COLO829 (cell line): ENCODE measurements at regions not wholly inside any gene's neighbourhood (a gene's known extent, or its start where the extent isn't known, plus 50 kb on each side); places are given as distances from the start of the nearest gene placed in this dataset.
"Not testable (repeated sequence)": the region's sequence is repeated elsewhere in the genome, so short reads cannot be mapped to it uniquely, and the experiment has no call there.

Experiments
- DNase-seq: peaks from one replicate; pipeline ENCODE4 v3.0.0; 2012; ENCODE audit warnings: low spot score

DNA sequence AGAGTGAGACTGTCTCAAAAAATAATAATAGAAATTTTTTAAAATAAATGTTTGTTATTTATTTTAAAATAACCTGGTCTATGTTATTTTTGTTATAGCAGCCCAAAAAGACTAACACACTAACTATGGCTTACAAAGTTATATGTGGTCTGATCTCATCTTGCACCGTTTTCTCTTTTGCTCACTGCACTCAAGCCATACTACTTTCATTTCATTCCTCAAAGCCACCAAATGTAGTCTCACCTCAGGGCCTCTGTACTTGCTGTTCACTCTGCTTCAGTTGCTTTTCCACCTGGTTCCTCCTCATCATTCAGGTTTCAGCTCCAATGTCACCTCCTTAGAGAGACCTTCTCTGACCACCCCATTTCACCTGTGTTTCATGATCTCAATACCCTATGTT lies 55.2 kb upstream of the MDM1 start:
- no peak for DNase-seq

DNA sequence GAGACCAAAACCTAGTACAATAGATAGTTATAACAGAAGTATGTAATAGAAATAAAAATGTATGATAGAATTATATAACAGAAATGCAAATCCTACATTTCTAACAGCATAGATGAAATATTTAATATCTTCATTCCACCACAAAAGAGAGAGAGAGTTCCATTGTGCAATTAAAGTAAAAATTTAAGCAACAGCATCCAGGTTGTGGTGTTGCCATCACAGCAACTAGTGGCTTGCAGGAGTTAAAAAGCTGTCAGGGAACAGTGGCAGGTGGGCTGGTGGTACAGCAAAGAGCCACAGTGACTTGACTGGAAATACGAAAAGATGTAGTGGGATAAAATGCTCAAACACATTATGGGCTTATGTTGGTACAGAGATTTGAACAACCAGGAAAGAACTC lies 57.1 kb upstream of the MDM1 start:
- no peak for DNase-seq

GRCh38 chr12:68391937-68392336 lies 59.8 kb upstream of the MDM1 start:
- DNase-seq, result no peak

DNA sequence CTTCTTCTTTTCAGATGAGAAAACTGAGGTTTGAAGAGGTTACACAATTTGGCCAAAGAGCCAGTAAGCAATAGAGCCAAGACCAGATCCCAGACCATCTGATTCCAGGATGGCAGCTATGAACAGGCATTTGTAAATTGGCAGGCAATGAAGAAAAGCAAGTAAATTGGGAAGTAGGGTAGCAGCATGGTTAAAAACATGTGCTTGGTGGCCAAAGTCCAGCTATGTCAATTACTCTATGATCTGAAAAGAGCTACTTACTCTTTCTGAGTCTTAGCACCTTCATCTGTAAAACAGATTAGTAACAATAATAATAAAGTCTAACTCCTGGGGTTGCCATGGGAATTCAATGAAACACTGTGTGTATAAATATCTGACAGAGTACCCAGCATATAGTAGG lies 60.2 kb upstream of the MDM1 start:
- DNase-seq, result no peak

GRCh38 chr12:68393417-68393816 lies 61.3 kb upstream of the MDM1 start:
- no peak for DNase-seq

DNA sequence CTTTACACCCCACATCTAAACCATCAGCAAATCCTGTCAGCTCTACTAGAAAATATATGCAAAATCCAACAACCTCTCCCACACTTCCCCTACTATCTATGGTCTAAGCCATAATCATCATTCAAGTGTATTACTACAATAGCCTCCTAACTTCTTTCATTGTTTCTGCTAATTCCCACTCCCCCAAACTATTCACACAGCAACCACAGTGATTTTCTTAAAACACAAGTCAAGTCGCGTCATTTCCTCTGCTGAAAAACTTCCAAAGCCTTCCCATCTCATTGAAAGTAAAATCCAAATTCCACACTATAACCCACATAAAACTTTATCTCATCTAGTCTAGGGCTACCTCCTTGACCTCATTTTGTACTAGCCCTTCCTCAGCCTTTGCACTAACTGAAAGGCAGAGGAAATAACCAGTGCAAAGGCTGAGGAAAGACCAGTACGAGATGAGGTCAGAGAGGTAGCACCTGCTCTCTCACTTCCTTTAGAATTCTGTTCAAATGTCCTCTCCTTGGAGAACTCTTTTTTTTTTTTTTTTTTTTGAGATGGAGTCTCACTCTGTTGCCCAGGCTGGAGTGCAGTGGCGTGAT lies 65.5 kb upstream of the MDM1 start:
- no peak for DNase-seq

- DNase-seq, result not testable (repeated sequence)
Measured at GRCh38 chr12:68398689-68399088, 66.5 kb upstream of the MDM1 start.

- no peak for DNase-seq
Measured at GRCh38 chr12:68400226-68400829, 68.2 kb upstream of the MDM1 start.

DNA sequence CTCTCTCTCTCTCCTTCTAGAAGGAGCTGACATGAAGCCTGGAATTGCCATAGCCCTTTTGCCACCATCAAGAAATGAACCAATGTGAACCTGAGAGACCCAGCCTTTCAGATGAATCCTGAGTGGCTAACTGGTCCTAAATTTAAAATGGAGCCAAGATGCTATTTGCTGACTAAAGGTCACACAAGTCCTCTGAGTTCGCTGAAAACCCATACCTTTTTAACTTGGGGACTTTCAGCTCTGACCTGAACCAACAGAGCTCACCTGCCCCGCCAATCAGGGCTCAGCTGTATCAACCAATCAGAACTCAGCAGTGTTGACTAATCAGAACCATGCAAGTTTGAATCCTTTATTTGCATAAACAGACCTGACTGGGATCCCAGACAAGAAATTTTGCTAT lies 70.3 kb upstream of the MDM1 start:
- no peak for DNase-seq

DNA sequence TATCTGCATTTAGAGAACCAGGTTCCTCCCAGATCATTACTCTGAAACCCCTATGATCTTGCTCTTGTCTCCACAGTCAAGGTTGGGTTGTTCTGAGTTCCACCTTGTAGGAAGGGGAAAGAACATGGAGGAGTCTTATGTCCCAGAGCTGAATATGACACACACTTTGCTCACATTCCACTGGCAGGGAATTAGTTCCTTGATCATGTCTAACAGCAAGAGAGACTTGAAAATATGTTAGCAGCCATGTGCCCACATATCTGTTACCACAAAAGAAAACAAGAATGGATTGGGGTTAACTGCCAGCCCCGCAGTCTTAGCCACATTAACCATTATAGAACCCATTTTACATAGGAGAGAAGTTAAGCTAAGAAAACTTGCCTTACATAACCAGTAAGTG lies 71.1 kb upstream of the MDM1 start:
- no peak for DNase-seq

- DNase-seq, result no peak
Measured at GRCh38 chr12:68403711-68404110, 71.5 kb upstream of the MDM1 start.

DNA sequence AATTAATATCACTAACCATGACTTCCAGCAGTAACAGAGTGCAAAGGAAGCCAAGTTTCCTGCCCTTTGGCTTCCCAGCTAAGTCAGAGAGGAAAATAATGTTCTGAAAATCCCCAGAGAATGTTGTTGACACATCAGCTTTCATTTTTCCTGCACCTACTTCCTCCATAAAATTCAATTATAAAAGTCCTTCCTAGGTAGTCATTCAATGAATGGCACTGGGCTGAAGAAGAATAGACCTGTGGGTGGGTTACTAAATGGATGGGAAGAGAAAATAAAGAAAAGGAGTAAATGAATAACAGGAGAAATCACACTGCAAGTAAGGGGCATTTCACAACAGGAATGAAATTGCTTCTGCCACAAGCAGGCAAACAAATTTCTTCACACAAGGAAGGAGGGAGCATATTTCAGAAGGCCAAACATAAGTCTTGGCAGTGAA lies 73.2 kb upstream of the MDM1 start:
- DNase-seq, result no peak

DNA sequence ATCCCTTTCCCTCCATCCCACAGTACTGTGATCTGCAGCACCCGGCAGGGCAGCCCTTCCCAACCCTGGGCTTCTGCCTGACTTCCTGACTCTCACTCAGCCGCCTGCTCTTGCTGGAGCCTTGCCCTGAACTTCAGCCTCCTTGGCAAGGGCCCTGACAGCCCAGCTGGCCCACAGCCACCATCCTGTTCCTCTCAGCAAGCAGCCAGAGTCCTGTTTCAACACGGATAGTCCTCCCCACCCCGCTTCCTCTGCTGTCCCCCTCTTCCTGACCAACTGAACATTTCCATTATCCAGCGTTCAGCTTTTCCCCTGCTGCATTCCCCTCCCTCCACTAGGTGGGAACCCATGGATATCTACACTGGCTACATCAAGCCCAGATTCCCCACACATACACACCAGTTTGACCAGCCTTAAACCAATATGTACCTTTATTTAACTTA lies 74.0 kb upstream of the MDM1 start:
- no peak for DNase-seq

DNA sequence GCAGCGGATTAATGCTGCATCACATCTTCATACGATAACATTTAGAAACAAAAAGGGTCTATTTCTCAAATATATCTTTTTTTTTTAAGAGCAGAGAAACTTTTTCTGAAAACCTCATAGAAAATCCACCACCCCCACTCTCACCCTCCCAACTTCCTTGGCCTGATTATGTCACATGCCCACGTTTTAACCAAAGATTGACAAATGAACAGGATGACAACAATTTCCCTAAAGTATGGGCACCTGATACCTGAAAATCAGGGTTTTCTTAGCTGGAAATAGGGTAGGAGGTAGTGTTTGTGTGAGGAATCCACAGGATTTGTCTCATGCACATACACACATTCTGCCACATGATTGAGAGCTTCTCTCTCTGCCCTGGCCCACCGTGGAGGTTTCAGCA lies 74.7 kb upstream of the MDM1 start:
- DNase-seq, result no peak

- DNase-seq, result no peak
Measured at GRCh38 chr12:68410018-68410660, 78.0 kb upstream of the MDM1 start.

GRCh38 chr12:68411371-68411770 lies 79.2 kb upstream of the MDM1 start:
- DNase-seq, result no peak

- DNase-seq, result no peak
Measured at GRCh38 chr12:68414988-68415387, 82.8 kb upstream of the MDM1 start.

GRCh38 chr12:68416350-68416749 lies 84.2 kb upstream of the MDM1 start:
- DNase-seq, result no peak

DNA sequence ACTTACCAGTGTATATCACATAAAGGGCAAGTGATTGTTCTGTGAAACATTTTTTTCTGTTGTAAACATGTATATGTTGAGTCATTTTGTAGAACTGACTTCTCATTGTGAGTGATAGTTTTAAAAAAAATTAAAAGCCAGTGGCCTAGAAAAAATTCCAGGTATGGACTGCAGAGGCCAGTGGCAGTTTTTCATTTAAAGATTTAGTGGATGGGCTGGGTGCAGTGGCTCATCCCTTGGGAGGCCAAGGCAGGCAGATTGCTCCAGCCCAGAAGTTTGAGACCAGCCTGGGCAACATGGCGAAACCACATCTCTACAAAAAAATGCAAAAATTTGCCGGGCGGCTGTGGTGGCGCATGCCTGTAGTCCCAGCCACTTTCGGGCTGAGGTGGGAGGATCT lies 84.7 kb upstream of the MDM1 start:
- DNase-seq, result no peak

DNA sequence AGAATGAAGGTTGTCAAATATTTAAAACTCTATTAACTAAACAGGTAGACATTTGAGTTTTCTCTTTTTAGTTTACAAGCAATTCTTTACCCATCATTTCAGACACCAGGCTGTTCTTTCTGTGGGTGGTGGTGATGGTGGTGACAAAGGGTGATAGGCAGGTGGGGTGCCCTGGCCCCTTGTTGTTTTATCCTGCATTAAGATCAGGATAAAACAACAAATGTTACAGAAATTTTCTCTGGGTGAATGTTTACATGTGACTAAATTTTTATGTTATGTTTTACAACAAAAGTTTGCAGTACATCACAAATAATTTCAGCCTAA lies 85.9 kb upstream of the MDM1 start:
- no peak for DNase-seq

DNA sequence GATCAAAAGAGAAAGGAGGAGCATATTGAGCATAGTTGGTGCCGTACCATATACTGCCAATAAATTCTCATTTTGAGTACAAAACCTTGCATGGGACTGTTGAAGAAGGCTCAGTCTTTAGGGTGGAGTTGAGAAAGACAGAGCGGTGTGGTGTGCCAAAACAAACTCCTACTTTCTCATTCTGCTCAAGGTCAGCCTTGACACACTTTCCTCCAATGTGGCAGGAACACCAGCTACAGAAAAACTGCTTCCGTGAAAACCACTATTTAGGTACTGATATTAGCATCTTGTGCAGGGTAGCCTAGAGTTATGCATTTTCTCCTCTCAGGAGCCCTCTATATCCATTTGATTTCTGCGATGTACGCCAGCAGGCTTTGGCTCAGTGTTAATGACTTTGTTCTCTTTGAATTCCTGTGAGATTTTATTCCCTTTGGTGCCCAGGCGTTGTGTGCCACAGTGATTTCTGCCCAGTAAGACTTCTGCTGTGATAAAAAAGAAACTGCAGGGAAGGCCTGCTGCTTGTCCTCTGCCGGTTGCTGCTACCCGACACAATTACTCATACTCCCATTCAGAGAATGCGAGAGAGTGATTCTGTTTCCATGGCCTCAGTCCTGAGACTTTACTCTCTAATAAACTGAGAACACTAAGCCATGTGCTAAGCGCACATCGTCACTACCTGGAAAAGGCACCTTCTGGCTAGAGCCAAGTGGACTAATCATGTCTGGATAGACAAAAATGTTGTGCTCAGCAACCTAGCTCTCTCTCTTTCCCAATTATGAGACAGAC lies 88.3 kb upstream of the MDM1 start:
- DNase-seq, result no peak

DNA sequence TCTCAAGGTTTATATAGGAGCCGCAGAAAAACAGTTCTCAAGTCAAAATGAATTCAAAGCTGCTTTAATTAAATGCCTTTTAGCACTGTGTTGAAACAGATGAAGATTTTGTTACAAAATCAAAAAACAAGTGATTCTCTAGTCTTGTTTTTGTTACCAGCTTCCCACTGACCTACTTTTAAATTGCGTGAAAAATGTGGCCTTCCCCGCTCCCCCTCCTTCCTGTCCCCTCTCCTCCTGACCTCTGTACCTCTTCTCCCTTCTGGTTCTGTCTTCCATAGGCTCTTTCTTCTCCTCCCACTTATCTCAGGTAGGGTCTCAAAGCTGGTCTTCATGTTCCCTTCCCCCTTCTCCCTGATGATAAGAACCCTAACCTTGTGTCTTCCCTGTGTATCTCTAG lies 90.0 kb upstream of the MDM1 start:
- DNase-seq, result no peak

DNA sequence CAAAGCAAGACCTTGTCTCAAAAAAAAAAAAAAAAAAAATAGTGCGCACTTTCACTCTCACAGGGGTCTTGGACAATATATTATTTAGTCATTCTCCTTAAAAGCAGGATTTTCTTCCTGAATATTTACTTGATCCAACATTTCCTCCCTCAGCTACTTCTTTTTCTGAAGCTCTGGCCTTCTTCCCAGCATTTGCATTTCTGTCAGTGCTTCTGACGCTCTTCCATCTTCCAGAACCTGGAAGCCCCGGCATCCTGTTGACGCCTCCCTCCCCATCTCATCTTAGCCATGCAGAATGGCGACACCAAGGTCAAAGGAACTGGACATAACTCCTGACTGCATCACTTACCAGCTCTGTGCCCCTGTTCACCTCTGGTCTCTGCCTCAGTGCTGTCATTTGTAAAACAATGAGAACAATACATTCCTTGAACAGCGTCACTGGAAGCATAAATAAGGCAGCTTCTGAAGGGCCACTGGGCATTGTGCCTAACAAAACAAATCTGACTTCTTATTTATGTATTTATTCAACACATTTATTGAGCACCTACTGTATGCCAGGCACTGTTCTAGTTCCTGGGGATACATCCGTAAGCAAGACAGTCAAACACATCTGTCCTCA lies 90.9 kb upstream of the MDM1 start:
- no peak for DNase-seq
